OCI-LY7 (cell line): ENCODE measurements at regions not wholly inside any gene's neighbourhood (a gene's known extent, or its start where the extent isn't known, plus 50 kb on each side); places are given as distances from the start of the nearest gene placed in this dataset.

Experiments
- BruUV-seq: library from RNA; stranded (reverse); fragments of 400-500 nt; replicated peaks from 2 replicates; lab custom pipeline; 2021; lab: Mats Ljungman, UMichigan
- CTCF ChIA-PET: fragments of 300-600 bp; sonication (Branson Sonifier 250); formaldehyde crosslinking; loops from one replicate; lab custom pipeline; 2022; ENCODE audit warnings: antibody characterized with exemption; ENCODE audit not compliant: unreplicated experiment; lab: Charles Lee
- POLR2A ChIA-PET: fragments of 300-600 bp; sonication (Branson Sonifier 250); formaldehyde crosslinking; loops from one replicate; lab custom pipeline; 2022; ENCODE audit warnings: antibody characterized with exemption; lab: Charles Lee
- DNase-seq: peaks from one replicate; pipeline ENCODE4 v3.0.0-alpha.2; 2015; ENCODE audit warnings: low spot score
- H2AFZ ChIP-seq: fragments of 200-600 bp; sonication (generic), shearing (Covaris generic); 2 replicates; pipeline ENCODE4 v1.6.1; 2014; ENCODE audit warnings: mild to moderate bottlenecking, antibody characterized with exemption, low read length, moderate library complexity
- H3K27ac ChIP-seq: fragments of 200-600 bp; sonication (generic); 2 replicates; pipeline ENCODE4 v1.5.1; 2014; ENCODE audit warnings: mixed run types, low read depth, mild to moderate bottlenecking, moderate library complexity, low read length, inconsistent platforms; ENCODE audit not compliant: poor library complexity, severe bottlenecking
- H3K36me3 ChIP-seq: fragments of 200-600 bp; sonication (generic); 2 replicates; pipeline ENCODE4 v1.6.1; 2014; ENCODE audit warnings: mild to moderate bottlenecking, antibody characterized with exemption, low read length, moderate library complexity, mixed read lengths; ENCODE audit not compliant: insufficient read depth
- H3K4me1 ChIP-seq: fragments of 200-600 bp; sonication (generic); 2 replicates; pipeline ENCODE4 v1.5.1; 2014; ENCODE audit warnings: mild to moderate bottlenecking, low read length; ENCODE audit not compliant: insufficient read depth, poor library complexity, severe bottlenecking
- H3K4me2 ChIP-seq: fragments of 200-600 bp; sonication (generic); 2 replicates; pipeline ENCODE4 v1.6.1; 2014; ENCODE audit warnings: mild to moderate bottlenecking, low read length
- H3K4me3 ChIP-seq: fragments of 200-600 bp; sonication (generic); 2 replicates; pipeline ENCODE4 v1.5.1; 2014; ENCODE audit warnings: mild to moderate bottlenecking, low read depth, low read length; ENCODE audit not compliant: poor library complexity, severe bottlenecking
- H3K79me2 ChIP-seq: fragments of 200-600 bp; sonication (generic); 2 replicates; pipeline ENCODE4 v1.6.1; 2016; ENCODE audit warnings: low read depth, mild to moderate bottlenecking, low read length, moderate library complexity, mixed read lengths; ENCODE audit not compliant: insufficient read depth
- H3K9me2 ChIP-seq: fragments of 200-600 bp; sonication (generic); 2 replicates; pipeline ENCODE4 v1.6.1; 2016; ENCODE audit warnings: mild to moderate bottlenecking, low read length, mixed read lengths; ENCODE audit not compliant: insufficient read depth
- H3K9me3 ChIP-seq: fragments of 200-600 bp; sonication (generic); 2 replicates; pipeline ENCODE4 v1.6.1; 2014; ENCODE audit warnings: mild to moderate bottlenecking, mixed run types, low read length, mixed read lengths
- H4K20me1 ChIP-seq: fragments of 200-600 bp; sonication (generic); 2 replicates; pipeline ENCODE4 v1.6.1; 2014; ENCODE audit warnings: mild to moderate bottlenecking, antibody characterized with exemption, low read length, moderate library complexity, mixed read lengths; ENCODE audit not compliant: insufficient read depth
- CTCF ChIP-seq: fragments of 200-600 bp; sonication (generic); conservative IDR thresholded peaks from 2 replicates; pipeline ENCODE4 v1.5.1; 2014; ENCODE audit warnings: mild to moderate bottlenecking, antibody characterized with exemption, low read length, moderate library complexity, mixed read lengths
- EZH2phosphoT487 ChIP-seq: fragments of 200-600 bp; sonication (generic); IDR thresholded peaks from 2 replicates; pipeline ENCODE4 v1.6.1; 2018; ENCODE audit warnings: low read depth, borderline replicate concordance, mild to moderate bottlenecking, mixed run types, antibody characterized with exemption, low read length, moderate library complexity, mixed read lengths
- intact Hi-C: fragments of 100-400 bp; cut with micrococcal nuclease; formaldehyde crosslinking; loops from one replicate; pipeline ENCODE4 v1.10.0; 2022; ENCODE audit not compliant: unreplicated experiment

- H3K4me3 ChIP-seq = peak overlapping the region; percentile 83
- peaks cover 45% of the 10 kb centered on the region for H3K79me2 ChIP-seq
- intact Hi-C loops = loop anchor here (2.0 to 5.0 kb wide), 2 partner anchors 71 to 80 kb away; no protein-coding TSS in a partner anchor
- POLR2A ChIA-PET = interaction anchor here (0.5 to 1.6 kb wide), 5 partner anchors 9 to 82 kb away, joined by 3 to 6 read pairs (median 3); no protein-coding TSS in a partner anchor
- H3K36me3 ChIP-seq = no peaks in the 10 kb centered on the region
- H3K27ac ChIP-seq = peak overlapping the region; percentile 70
- H3K9me3 ChIP-seq = no peaks in the 10 kb centered on the region
- peak overlapping the region; percentile 99 for H3K4me2 ChIP-seq
- no TSS peak for BruUV-seq
- H3K4me1 ChIP-seq = peaks cover 27% of the 10 kb centered on the region
- peaks cover 11% of the 10 kb centered on the region for H4K20me1 ChIP-seq
- CTCF ChIA-PET = interaction anchor here (1.0 kb wide), 1 partner anchor 37 kb away, joined by 3 read pairs; no protein-coding TSS in a partner anchor
- no peak for DNase-seq
- H2AFZ ChIP-seq = peak overlapping the region; percentile 20; the same call in 1 of the 2 replicates
- no peak for TF ChIP-seq CTCF
- TF ChIP-seq EZH2phosphoT487 = no peak
- no peaks in the 10 kb centered on the region for H3K9me2 ChIP-seq
Measured at GRCh38 chr9:36486329-36486932, 86.3 kb upstream of the MELK start.

- Histone ChIP-seq H3K4me1 (peaks cover 27% of the 10 kb centered on the region), H3K79me2 (peaks cover 51% of the 10 kb centered on the region)
- POLR2A ChIA-PET = interaction anchor here (0.5 to 1.2 kb wide), 6 partner anchors 8 to 313 kb away, joined by 3 to 5 read pairs (median 3); no protein-coding TSS in a partner anchor
Measured at GRCh38 chr9:36485647-36486328, 85.7 kb upstream of the RNF38 start.

More at GRCh38 chr9:36485647-36486328, 85.7 kb upstream of the RNF38 start:
- TSS peak; percentile 66 for BruUV-seq
- CTCF ChIA-PET = interaction anchor here (1.0 kb wide), 1 partner anchor 36 kb away, joined by 3 read pairs; no protein-coding TSS in a partner anchor
- Histone ChIP-seq H3K4me3 (peak overlapping the region; percentile 83), H2AFZ (no peak overlapping the region), H4K20me1 (peaks cover 11% of the 10 kb centered on the region), H3K9me2 (no peaks in the 10 kb centered on the region), H3K9me3 (no peaks in the 10 kb centered on the region), H3K36me3 (no peaks in the 10 kb centered on the region), H3K27ac (no peak overlapping the region), H3K4me2 (peak overlapping the region; percentile 99)
- intact Hi-C loops = loop anchor here (2.0 to 5.0 kb wide), 2 partner anchors 72 to 79 kb away; no protein-coding TSS in a partner anchor
- no peak for DNase-seq
- no peak for TF ChIP-seq CTCF
- TF ChIP-seq EZH2phosphoT487 = no peak
